Fibroblast of peridontal ligament (primary cell): ENCODE measurements at regions not wholly inside any gene's neighbourhood (a gene's known extent, or its start where the extent isn't known, plus 50 kb on each side); places are given as distances from the start of the nearest gene placed in this dataset.

ENCODE experiments used
- DNase-seq: peaks from one replicate; pipeline ENCODE4 v3.0.0-alpha.2; 2010; ENCODE audit errors: extremely low read depth

DNA sequence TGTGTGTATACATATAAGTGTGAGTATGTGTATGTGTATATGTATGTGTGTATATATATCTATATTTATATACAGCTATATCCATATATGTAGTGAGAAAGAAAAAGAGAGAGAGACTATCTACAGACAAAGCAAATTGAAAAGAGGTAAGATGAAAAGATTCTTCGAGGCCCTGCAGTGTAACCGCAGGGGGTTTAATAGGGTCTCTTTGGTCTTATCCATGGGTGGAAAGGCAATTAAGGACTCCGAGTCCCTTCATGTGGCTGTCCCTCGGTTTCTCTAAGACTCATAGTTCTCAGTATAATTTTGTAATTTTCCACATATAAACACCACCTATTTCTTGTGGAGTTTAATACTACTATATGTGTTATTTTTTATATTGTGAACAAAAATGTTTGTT is 50.6 kb upstream of the JAZF1 start:
- DNase-seq = no peak

DNA sequence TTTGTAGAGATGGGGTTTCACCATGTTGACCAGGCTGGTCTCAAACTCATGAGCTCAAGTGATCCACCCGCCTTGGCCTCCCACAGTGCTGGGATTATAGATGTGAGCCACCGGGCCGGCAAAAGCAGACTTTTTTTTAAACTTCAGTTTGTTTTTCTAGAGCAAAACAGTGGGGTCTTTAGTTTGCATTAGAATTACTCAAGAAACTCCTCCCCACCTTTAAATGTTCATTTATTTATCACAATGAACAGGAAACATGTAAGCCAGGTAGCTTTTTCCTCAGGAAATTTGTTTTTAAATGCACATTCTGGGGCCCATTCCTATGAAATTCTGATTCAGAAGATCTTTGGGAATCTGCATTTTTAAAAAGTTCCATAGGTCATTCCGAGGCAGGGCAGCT is 56.0 kb upstream of the JAZF1 start:
- DNase-seq = no peak

GRCh38 chr7:28237363-28237762 is 56.8 kb upstream of the JAZF1 start:
- no peak for DNase-seq

DNA sequence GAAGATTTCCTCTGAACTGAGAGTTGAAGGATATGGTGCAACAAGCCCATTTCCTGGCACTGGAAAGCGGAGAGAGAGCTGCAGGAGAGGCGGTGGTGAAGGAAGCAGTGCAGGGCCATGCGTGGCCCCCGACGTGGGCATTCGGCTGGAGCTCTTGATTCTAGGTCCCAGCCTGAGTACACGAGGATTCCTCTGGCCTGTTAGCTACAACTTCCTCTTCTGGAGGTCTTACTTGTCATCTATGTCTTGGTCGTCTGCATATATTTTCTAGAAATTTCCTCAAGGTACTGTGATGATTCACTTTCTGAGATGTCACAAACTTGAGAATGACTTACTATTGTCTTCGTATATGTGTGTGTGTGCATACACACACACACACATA is 59.2 kb upstream of the JAZF1 start:
- DNase-seq = no peak

DNA sequence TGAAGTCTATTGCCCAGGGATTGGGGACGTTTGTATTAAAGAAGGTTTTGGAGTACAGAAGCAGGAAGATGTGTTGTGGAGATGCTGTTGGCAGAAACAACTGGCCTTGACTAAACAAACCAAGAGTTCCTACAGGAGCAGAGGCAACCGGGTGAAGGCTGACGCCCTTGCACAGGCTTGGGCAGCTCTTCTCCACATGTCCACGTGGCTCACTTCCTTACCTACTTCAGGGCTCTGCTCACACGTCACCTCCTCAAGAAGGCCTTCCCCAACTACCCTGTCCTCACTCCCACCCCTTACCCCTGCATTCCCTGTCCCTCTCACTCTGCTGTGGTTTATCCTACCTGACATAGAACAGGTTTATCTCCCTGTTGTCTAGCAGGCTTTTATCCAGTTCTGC is 59.9 kb upstream of the JAZF1 start:
- DNase-seq = no peak

GRCh38 chr7:28243861-28244260 is 63.3 kb upstream of the JAZF1 start:
- DNase-seq = no peak

DNA sequence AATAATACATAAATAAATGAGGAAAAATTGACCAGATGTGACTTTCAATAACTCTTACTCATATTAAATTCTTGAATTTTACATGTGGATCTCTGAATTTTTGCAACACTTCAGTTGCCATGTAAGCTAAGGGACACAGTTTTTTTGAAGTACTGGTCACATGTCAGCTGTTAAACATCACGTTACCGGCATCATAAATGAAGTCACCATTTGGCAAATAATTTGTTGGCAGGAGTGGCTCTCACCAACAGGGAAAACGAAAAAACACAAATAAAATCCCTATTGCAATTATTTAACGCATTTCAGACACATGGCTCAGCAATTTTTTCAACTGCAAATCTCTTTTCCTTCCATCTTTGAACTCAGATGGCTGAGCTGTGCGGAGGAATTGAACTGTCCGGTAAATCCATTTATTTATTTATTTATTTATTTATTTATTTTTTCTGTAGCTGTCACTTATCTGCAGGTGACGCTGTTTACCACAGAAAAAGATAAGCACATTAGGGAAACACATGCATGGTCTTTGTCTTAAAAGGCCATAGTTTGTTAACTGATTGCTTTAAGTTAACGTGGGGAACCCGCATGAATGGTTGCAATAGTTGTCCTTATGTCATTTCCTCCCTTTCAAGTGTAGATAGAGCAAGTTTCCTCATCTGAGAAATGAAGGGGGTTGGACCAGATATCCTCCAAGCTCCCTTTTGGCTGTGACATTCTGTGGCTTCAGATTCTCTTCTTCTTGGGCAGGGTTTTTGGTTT is 64.7 kb upstream of the JAZF1 start:
- no peak for DNase-seq

- no peak for DNase-seq
Measured at GRCh38 chr7:28246921-28247461, 66.4 kb upstream of the JAZF1 start.

DNA sequence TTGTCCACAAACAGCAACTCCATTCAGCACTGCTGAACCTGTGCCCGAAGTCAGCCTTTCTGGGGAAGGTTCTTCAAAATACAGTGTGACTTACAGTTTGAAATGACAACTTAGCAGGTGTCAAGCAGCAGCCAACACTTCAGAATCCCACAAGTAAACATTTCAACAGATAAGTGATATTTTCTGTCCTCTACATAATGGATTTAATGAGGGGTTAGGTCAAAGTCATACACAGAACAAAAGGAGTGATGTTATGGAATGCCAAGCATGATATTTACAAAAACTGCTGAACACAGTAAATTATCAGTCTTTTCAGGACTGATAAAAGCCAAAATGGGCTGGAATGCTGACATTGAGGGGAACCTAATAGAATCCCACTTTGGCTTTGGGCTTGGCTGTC is 77.6 kb upstream of the JAZF1 start:
- DNase-seq = no peak

GRCh38 chr7:28260969-28261368 is 80.4 kb upstream of the JAZF1 start:
- no peak for DNase-seq

DNA sequence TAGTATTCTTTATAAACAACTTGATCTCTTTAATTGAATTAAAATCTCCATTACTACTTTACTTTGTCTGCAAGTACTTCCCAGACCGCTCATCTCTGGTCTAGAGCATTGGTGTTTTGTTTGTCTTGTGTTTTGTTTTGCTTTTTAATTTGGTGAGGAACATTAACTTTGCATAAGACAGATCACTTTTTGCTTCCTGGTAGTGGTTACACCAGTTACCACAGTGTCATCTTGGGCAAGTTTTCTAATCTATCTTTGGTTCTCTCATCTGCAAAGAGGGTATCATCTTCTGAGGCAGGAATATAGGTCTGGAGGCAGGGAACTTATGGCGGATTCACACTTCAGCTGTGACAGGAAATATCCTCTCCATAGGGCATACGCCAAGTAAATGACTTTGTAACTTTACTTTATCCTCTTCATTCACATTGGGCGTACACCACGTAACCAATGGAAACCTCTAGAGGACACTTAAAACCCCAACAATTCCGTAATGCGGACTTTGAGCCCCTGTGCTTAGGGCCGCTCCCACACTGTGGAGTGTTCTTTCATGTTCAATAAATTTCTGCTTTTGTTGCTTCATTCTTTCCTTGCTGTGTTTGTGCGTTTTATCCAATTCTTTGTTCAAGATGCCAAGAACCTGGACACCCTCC is 83.2 kb upstream of the JAZF1 start:
- DNase-seq = no peak

- no peak for DNase-seq
Measured at GRCh38 chr7:28266402-28266801, 85.8 kb upstream of the JAZF1 start.

- no peak for DNase-seq
Measured at GRCh38 chr7:28267012-28267411, 86.4 kb upstream of the JAZF1 start.

DNA sequence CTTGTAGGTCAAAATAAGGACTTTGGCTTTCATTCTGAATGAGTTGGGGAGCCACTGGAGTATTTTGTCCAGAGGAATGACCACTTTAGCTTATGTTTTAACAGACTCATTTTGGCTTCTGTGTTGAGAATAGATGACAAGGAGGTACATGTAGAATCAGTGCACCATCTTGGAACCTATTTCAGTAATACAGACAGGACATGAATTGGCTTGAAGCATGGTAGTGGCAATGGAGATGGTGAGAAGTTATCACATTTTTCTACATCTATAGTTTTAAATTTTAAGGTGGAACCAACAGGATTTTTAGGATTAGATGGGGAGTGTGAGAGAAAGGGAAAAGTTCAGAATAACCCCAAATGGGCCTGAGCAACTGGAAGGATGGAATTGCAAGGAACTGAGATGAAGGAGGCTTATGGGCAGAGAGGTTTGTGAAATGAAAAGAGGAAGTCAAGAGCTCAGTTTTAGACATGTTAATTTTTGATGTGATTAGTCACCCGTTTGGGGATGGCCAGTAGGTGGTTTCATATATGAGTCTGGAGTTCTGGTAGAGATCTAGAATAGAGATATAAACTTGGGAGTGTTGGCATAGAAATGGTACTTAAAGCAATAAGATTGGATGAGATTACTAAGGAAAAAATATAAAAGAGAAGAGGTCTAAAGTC is 89.2 kb upstream of the JAZF1 start:
- no peak for DNase-seq

- DNase-seq = no peak
Measured at GRCh38 chr7:28270536-28270935, 89.9 kb upstream of the JAZF1 start.

DNA sequence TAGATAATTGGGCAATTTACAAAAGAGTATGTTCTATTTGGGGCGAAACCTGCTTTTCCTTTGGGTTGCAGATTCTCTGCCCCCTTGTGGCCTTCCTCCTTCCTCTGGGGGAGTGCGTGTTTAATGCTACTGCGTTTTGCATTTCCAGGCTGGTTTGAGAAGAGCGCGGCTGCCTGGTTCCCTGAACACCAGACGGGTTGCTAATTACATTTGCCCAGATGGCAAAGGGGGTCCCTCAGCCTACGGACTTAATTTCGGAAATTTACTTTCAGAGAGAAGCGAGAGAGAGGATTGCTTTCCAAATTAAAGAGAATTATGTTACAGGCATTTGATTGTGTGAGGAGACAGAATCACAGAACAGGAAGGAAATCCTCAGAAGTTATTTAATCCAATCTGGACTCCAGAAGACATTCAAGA is 91.9 kb upstream of the JAZF1 start:
- peak; percentile 67 for DNase-seq

- DNase-seq = no peak
Measured at GRCh38 chr7:28276298-28276697, 95.7 kb upstream of the JAZF1 start.

GRCh38 chr7:28277364-28277763 is 96.8 kb upstream of the JAZF1 start:
- DNase-seq = no peak

DNA sequence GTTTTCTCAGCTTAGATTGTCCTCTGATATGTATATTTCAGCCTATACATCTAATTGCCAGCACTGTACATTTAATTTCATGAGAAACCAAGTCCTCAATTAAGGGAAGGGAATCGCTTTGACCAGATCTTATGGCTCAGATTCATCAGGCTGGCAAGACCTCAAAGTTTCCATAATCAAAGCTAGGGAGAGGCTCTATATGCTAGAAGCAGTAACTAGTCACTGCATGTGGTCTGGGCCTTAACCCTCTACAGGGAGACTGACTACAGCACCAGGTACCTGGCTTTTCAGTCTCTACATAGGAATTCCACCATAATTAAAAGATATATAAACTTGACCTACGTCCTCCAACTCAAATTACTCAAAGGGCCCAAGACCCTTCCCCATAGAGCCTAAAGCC is 97.4 kb upstream of the JAZF1 start:
- no peak for DNase-seq

DNA sequence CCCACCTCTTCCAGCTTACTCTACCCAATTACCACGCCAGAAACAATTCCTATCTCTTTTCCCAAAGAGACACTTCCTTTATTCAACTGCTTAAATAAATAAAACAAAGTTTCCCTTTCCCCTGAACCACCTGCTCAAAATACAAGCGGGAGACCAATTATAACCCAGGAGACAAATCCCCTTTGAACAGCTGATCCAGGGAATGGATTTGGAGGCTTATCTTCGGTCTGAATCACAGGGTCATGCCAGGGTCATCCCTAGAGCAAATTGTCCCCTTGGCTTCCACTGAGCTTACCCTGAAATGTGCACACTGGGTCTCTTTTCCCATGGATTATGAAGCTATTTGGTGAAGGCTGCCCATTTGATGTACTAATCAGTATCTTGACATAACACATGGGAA is 99.9 kb upstream of the JAZF1 start:
- no peak for DNase-seq

DNA sequence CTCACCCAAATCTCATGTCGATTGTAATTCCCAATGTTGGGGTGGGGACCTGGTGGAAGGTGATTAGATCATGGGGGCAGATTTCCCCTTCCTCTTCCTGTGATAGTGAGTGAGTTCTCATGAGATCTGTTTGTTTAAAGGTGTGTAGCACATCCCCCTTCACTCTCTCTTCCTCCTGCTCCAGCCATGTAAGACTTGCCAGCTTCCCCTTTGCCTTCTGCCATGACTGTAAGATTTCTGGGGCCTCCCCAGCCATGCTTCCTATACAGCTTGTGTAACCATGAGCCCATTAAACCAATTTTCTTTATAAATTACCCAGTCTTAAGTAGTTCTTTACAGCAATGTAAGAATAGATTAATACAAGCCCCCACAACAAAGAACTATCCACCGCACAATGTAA is 109.9 kb upstream of the JAZF1 start:
- no peak for DNase-seq

- DNase-seq = no peak
Measured at GRCh38 chr7:28291559-28291958, 111.0 kb upstream of the JAZF1 start.
